CD4-positive, alpha-beta T cell treated with Interleukin-15 for 4 hours (primary cell): ENCODE measurements at regions not wholly inside any gene's neighbourhood (a gene's known extent, or its start where the extent isn't known, plus 50 kb on each side); places are given as distances from the start of the nearest gene placed in this dataset.
"Not testable (repeated sequence)": the region's sequence is repeated elsewhere in the genome, so short reads cannot be mapped to it uniquely, and the experiment has no call there.

Source experiments
- DNase-seq: peaks from one replicate; pipeline ENCODE4 v3.0.0-alpha.2; 2020; ENCODE audit warnings: low spot score

DNA sequence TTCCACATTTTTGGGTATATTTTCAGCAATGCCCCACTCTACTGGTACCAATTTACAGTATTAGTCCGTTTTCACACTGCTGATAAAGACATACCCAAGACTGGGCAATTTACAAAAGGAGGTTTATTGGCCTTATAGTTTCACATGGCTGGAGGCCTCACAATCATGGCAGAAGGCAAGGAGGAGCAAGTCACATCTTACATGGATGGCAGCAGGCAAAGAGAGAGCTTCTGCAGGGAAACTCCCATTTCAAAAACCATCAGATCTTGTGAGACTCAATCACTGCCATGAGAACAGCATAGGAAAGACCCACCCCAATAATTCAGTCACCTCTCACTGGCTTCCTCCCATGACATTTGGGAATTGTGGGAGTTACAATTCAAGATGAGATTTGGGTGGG, 722.9 kb downstream of the NTRK3 start:
- DNase-seq, result not testable (repeated sequence)

DNA sequence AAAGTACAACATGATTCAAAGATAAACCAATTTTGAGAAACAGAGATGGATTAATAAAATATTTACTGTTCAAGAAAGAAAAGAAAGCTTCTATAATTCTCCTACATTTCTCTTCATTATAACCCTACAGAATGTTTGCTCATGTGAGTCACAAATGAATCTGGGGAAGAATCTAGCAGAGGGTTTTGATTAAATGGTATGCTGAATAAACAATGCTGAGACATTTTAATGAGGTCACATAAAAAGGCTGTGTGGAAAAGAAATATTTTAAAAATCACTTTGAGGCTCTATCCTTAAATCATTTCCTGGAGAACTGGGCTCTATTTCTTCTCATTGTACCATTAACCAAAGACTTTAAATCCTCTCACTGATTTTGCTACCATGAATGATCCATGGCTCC, 727.7 kb downstream of the NTRK3 start:
- DNase-seq, result no peak

GRCh38 chr15:87527875-87528274, 728.7 kb downstream of the NTRK3 start:
- DNase-seq, result no peak

DNA sequence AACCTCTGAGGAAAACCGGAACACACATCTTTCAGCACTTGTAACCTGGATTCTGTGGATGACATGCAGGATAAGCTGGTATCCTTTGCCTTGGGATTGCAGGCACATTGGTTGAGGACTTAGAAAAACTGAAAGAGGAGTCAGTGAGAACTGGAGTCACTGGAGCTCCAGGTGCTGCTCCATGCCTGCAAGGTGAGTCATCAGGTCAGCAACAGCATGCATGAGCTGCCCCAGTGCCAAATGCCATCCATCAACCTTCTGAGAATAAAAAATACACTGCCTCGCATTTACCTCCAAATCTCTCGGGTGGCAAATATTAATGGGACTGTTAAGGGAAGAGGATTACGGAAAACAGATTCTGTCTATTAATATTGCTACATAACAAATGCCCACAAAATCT, 729.1 kb downstream of the NTRK3 start:
- no peak for DNase-seq

DNA sequence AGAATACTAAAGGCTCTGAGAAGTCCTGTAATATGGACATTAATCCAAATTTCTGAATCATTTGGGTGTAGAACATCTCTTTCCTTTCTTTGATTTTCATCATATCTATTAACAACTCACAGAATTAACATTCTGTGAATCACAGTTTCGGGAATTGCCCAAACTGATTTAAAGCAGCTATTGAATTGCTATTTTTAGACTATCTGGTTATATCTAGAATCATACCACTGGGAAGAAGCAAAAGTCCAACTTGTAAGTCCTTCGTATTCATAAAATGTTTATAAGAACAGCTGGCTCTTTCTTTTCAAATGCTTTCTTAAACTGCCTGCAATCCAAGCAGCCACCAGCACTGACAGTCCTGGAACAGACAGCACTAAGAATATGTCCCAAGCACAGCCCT, 733.0 kb downstream of the NTRK3 start:
- no peak for DNase-seq

- DNase-seq, result no peak
Measured at GRCh38 chr15:87522997-87523396, 733.5 kb downstream of the NTRK3 start.

GRCh38 chr15:87518957-87519356, 737.6 kb downstream of the NTRK3 start:
- DNase-seq, result no peak

GRCh38 chr15:87508086-87508485, 748.5 kb downstream of the NTRK3 start:
- DNase-seq, result no peak

GRCh38 chr15:87502173-87502572, 754.4 kb downstream of the NTRK3 start:
- DNase-seq, result no peak

DNA sequence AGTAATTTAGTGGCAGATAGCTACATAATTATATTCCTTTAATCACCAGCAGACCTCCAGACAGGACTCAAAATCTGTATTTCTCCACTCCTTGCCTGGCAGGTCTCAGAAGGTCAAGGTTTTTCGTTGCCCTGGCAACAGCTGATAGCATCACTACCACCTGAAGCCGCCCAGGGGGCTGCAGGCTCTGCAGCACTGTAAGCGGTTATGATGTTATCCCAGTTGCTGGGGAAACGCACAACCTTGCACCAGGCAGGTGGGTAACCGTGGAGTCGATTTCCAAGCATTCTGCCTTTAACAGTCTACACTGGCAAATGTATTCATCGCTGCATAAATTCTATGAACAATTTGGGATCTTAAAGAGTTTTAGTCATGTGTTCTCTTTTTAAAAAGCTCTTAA, 756.3 kb downstream of the NTRK3 start:
- no peak for DNase-seq

DNA sequence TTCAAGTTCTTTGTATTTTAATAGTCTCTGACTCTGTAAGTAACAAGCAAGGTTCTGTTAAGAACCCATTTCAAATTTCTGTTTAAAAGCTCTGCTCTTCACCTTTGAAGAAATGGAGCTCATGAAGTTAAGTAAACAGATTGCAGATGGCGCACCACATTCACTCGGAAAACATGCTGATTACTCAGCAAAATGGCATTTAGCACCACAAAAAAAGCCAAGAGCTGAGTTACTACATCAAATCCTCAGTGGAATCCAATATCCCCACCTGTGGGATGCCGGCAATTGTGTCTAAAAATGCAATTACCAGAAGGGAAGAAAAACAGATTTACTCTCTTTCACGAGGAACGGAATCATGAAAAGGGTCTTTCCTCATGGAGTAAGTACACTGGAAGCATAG, 758.0 kb downstream of the NTRK3 start:
- DNase-seq, result no peak

DNA sequence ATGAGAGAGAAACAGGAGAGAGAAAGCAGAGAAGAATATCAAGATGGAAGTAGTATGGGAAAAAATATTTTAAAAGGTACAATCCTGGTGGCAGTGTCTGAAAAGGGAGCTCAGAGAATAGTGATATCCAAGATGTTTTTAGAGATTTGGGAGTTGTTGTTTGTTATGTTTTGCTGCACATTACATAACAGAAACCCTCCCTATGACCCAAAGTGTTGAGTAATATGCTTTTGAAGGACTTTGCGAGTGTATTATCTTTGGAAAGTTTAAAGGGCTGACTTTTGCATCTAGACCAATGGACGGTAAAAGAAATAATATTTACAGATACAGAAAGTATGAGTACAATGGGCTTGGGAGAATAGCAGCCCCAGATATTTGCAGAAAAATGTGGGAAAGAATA, 759.7 kb downstream of the NTRK3 start:
- no peak for DNase-seq

DNA sequence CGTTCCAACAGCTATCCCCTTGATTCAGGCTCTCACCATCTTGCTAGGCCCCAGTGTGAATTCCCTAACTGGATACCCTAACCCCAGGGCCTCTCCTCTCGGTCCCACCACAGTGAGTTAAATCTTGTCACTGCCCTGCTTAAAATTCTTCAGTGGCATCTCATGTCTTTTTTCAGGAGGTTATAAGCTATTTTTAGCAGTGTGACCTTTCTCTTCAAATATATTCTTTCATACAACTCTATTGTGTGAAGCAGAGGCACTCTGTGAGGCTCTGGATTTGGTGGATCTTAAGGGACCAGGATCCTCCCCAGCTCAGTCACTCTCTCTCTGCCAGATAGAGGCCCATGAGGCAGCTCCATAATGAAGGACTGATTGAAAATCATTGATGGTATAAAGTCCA, 760.4 kb downstream of the NTRK3 start:
- DNase-seq, result no peak

DNA sequence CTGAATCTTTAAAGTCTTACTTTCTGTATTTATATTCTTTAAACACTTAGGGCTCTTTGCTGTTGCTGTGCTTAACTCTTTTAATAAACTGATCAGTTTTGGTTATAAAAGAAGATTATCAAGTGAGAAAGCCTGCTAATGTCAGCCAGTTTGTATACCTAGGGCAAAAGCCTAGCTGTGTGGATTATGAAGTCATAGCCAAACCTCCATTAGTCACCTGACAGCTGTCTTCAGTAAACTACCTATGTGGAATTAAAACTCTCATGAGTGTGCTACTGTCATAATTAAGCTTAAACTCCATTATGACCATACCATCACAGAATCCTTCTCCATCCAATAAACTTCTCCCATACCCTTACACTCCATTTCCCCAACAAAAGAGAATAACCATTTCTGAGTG, 762.7 kb downstream of the NTRK3 start:
- DNase-seq, result no peak

GRCh38 chr15:87492321-87492720, 764.2 kb downstream of the NTRK3 start:
- no peak for DNase-seq

- DNase-seq, result no peak
Measured at GRCh38 chr15:87490666-87491065, 765.9 kb downstream of the NTRK3 start.

DNA sequence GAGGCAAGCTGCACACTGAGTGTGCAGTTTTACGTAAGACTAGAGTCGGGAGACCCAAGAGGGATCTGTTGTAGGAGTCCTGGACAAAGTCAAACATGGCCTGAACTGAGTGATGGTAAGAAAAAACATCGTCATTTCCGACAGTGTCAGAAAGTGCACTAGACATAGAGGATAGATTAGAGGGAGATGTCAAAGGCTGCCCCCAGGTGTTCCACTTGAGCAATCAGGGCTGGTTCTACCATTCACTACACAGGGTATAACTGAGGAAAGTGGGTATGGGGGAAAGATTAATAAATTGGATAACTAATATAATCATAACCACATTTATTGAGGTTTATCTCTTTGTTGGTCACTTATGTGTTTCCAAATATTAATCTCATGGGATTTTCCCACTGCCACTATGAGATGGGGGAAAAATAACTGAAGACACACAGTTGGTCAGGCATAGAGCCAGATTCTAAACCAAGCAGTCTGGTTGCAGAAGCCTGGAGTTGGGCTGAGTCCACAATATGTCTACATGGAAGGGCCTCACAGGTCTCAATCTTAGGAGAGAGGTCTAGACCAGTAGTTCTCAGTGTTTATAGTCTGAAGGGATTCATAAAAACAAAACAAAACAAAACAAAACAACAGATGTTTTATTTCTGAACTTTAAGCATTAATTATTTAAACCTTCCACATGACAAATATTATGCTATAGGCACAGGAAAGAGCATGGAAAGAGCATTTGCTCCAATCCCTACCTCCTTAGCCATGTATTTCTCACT, 766.5 kb downstream of the NTRK3 start:
- DNase-seq, result no peak

DNA sequence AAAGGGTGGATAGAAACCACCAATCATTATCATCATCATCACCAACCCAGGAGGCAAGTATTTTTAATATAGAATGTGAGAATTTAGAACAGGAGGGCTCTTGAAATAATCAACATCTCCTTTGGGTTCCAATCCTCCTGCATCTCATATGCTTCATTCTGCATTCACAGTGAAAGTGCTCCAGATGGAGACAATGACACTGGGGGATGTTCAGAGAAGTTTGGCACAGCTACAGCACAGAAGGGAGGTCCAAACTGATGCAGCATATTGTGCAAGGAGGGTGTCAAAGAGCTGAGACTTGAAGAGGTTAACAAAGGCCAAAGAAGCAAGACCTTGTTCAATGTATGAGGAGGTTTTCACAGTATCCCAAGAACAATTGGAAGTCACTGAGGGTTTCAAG, 767.1 kb downstream of the NTRK3 start:
- DNase-seq, result no peak

DNA sequence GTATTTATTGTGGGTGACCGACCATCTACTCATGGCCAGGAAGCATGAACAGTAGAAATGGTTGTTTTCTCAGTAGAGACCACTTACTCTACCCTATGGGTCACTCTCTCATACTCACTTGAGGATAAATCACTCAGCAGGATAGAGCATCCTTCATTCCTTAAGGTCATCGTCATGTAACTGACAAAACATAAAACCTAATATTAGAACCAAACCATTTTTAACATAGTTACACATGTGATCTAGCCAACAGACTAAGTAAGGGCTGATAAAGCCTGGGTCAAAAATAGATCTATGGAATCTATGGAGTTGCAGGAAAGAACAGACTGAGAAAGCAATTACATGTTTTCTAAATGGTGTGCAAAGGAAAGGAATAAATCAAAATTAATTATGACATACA, 769.1 kb downstream of the NTRK3 start:
- no peak for DNase-seq

- DNase-seq, result no peak
Measured at GRCh38 chr15:87483468-87483867, 773.1 kb downstream of the NTRK3 start.

GRCh38 chr15:87481126-87481525, 775.4 kb downstream of the NTRK3 start:
- DNase-seq, result no peak

DNA sequence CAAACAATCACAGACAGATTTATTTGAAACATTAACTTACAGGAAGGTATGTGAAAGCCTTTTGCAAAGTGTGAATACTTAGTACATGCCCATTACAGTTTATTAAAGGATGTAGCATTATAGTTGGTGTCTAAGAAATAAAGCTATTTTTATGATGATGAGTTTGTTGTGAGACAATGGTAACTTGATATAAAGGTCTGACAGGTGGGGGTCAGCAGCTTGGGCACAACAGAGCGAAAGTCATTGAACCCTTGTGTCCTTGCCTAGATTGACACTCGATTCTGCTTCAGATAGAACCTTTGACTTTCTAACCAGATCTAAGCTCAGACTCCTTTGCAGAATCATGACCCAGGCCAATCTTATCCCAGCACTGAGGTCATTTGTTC, 777.9 kb downstream of the NTRK3 start:
- DNase-seq, result no peak

- DNase-seq, result no peak
Measured at GRCh38 chr15:87477737-87478686, 778.5 kb downstream of the NTRK3 start.
